CD4-positive, alpha-beta memory T cell (primary cell): ENCODE measurements at regions not wholly inside any gene's neighbourhood (a gene's known extent, or its start where the extent isn't known, plus 50 kb on each side); places are given as distances from the start of the nearest gene placed in this dataset.
"Not testable (repeated sequence)": the region's sequence is repeated elsewhere in the genome, so short reads cannot be mapped to it uniquely, and the experiment has no call there.

Experiments
- CTCF ChIA-PET: fragments of 350-600 bp; sonication (Branson Sonifier 250); formaldehyde crosslinking; loops from one replicate; lab custom pipeline; 2021; ENCODE audit warnings: inconsistent platforms; ENCODE audit not compliant: partially characterized antibody; lab: Charles Lee
- POLR2A ChIA-PET: fragments of 350-600 bp; sonication (Branson Sonifier 250); formaldehyde crosslinking; loops from one replicate; lab custom pipeline; 2021; ENCODE audit not compliant: partially characterized antibody; lab: Charles Lee
- DNase-seq, 5 donors: peaks; one replicate each; pipeline versions ENCODE4 v3.0.0 to v3.0.0-alpha.2; 2020 to 2022; ENCODE audit warnings: mixed read lengths in 1 of 5
- H3K27ac ChIP-seq: one replicate; pipeline ENCODE4 v1.7.0; 2013; ENCODE audit warnings: low read depth, low read length
- H3K27me3 ChIP-seq: 2 replicates; pipeline ENCODE4 v1.7.0; 2013; ENCODE audit warnings: mild to moderate bottlenecking, low read length, moderate library complexity; ENCODE audit not compliant: insufficient read depth
- H3K36me3 ChIP-seq: 2 replicates; pipeline ENCODE4 v1.7.0; 2013; ENCODE audit warnings: mild to moderate bottlenecking, low read length, moderate library complexity; ENCODE audit not compliant: insufficient read depth
- H3K4me1 ChIP-seq: 2 replicates; pipeline ENCODE4 v1.7.0; 2013; ENCODE audit warnings: mild to moderate bottlenecking, low read length, moderate library complexity; ENCODE audit not compliant: insufficient read depth
- H3K4me3 ChIP-seq, 2 donors: one replicate each; pipeline ENCODE4 v1.7.0; 2013; ENCODE audit warnings: low read length in 2 of 2, mild to moderate bottlenecking in 1 of 2
- H3K9me3 ChIP-seq, 2 donors: one replicate each; pipeline ENCODE4 v1.7.0; 2013; ENCODE audit warnings: low read length in 2 of 2, control low read depth in 1 of 2; ENCODE audit not compliant: control insufficient read depth in 1 of 2
- H3K27ac Mint-ChIP-seq, 7 donors: one replicate each; pipeline ENCODE4 v1.8.0; 2020 to 2021; ENCODE audit warnings: mixed read lengths in 7 of 7, mild to moderate bottlenecking in 6 of 7, inconsistent platforms in 3 of 7, moderate library complexity in 3 of 7
- H3K27me3 Mint-ChIP-seq, 2 donors: one replicate each; pipeline ENCODE4 v1.8.0; 2020 to 2021; ENCODE audit warnings: mixed read lengths in 2 of 2
- H3K36me3 Mint-ChIP-seq, 2 donors: one replicate each; pipeline ENCODE4 v1.8.0; 2020 to 2021; ENCODE audit warnings: mixed read lengths in 2 of 2, inconsistent platforms in 1 of 2, mild to moderate bottlenecking in 1 of 2
- H3K4me1 Mint-ChIP-seq, 4 donors: one replicate each; pipeline ENCODE4 v1.8.0; 2020 to 2021; ENCODE audit warnings: mixed read lengths in 4 of 4, mild to moderate bottlenecking in 1 of 4
- H3K4me3 Mint-ChIP-seq, 8 donors: one replicate each; pipeline ENCODE4 v1.8.0; 2020 to 2021; ENCODE audit warnings: mixed read lengths in 8 of 8, mild to moderate bottlenecking in 7 of 8, moderate library complexity in 6 of 8, inconsistent platforms in 3 of 8
- H3K9me3 Mint-ChIP-seq, 8 donors: one replicate each; pipeline ENCODE4 v1.8.0; 2020 to 2021; ENCODE audit warnings: mixed read lengths in 8 of 8, mild to moderate bottlenecking in 5 of 8, inconsistent platforms in 3 of 8, moderate library complexity in 1 of 8
- intact Hi-C: fragments of 100-400 bp; cut with micrococcal nuclease; formaldehyde crosslinking; loops from one replicate; pipeline ENCODE4 v1.15.1; 2023

- H3K36me3 Mint-ChIP-seq, H3K36me3 ChIP-seq, H3K27ac Mint-ChIP-seq, H3K27me3 ChIP-seq, H3K9me3 ChIP-seq, POLR2A ChIA-PET, H3K27ac ChIP-seq, intact Hi-C loops, H3K4me3 ChIP-seq, DNase-seq, CTCF ChIA-PET, H3K27me3 Mint-ChIP-seq, H3K4me1 Mint-ChIP-seq, H3K4me3 Mint-ChIP-seq, H3K4me1 ChIP-seq: not testable (repeated sequence)
- peaks cover 0 to 18% (median 15%) of the 10 kb centered on the region in 8 donors for H3K9me3 Mint-ChIP-seq
These were observed 1417.2 kb downstream of the FSTL5 start for GRCh38 chr4:160746585-160746984.

- no peak for DNase-seq
- CTCF ChIA-PET = no interaction called here
- Histone ChIP-seq H3K36me3 (no peaks in the 10 kb centered on the region), H3K27ac (no peak overlapping the region), H3K4me1 (no peaks in the 10 kb centered on the region), H3K27me3 (no peaks in the 10 kb centered on the region), H3K4me3 (no peak overlapping the region), H3K9me3 (no peaks in the 10 kb centered on the region)
- H3K27me3 Mint-ChIP-seq = no peaks in the 10 kb centered on the region
- POLR2A ChIA-PET = no interaction called here
- H3K9me3 Mint-ChIP-seq = peaks cover 0 to 6% (median 0%) of the 10 kb centered on the region in 8 donors
- H3K4me3 Mint-ChIP-seq = no peak overlapping the region
- intact Hi-C loops = no loop called here
- H3K4me1 Mint-ChIP-seq = no peaks in the 10 kb centered on the region
- no peak overlapping the region for H3K27ac Mint-ChIP-seq
- H3K36me3 Mint-ChIP-seq = no peaks in the 10 kb centered on the region
These were observed 1391.1 kb downstream of the FSTL5 start for GRCh38 chr4:160772668-160773067.

GRCh38 chr4:160795216-160795615 is 1368.6 kb downstream of the FSTL5 start:
- Histone ChIP-seq H3K4me3 (no peak overlapping the region), H3K36me3 (no peaks in the 10 kb centered on the region), H3K4me1 (no peaks in the 10 kb centered on the region), H3K27me3 (no peaks in the 10 kb centered on the region), H3K27ac (no peak overlapping the region), H3K9me3 (no peaks in the 10 kb centered on the region)
- no peak overlapping the region for H3K4me3 Mint-ChIP-seq
- H3K27me3 Mint-ChIP-seq = no peaks in the 10 kb centered on the region
- H3K27ac Mint-ChIP-seq = no peak overlapping the region
- peaks cover 8 to 33% (median 17%) of the 10 kb centered on the region in 8 donors for H3K9me3 Mint-ChIP-seq
- POLR2A ChIA-PET = no interaction called here
- H3K36me3 Mint-ChIP-seq = no peaks in the 10 kb centered on the region
- intact Hi-C loops = no loop called here
- DNase-seq = no peak
- CTCF ChIA-PET = no interaction called here
- H3K4me1 Mint-ChIP-seq = no peaks in the 10 kb centered on the region

GRCh38 chr4:160808174-160808573 is 1355.6 kb downstream of the FSTL5 start:
- intact Hi-C loops = no loop called here
- H3K4me3 Mint-ChIP-seq = no peak overlapping the region
- ChIA-PET CTCF (no interaction called here), POLR2A (no interaction called here)
- no peak overlapping the region for H3K27ac Mint-ChIP-seq
- Histone ChIP-seq H3K36me3 (no peaks in the 10 kb centered on the region), H3K4me3 (no peak overlapping the region), H3K27me3 (no peaks in the 10 kb centered on the region), H3K4me1 (no peaks in the 10 kb centered on the region), H3K27ac (no peak overlapping the region), H3K9me3 (no peaks in the 10 kb centered on the region)
- H3K9me3 Mint-ChIP-seq = peaks cover 3 to 16% (median 5%) of the 10 kb centered on the region in 8 donors
- no peaks in the 10 kb centered on the region for H3K36me3 Mint-ChIP-seq
- no peak for DNase-seq
- H3K4me1 Mint-ChIP-seq = no peaks in the 10 kb centered on the region
- no peaks in the 10 kb centered on the region for H3K27me3 Mint-ChIP-seq

DNA sequence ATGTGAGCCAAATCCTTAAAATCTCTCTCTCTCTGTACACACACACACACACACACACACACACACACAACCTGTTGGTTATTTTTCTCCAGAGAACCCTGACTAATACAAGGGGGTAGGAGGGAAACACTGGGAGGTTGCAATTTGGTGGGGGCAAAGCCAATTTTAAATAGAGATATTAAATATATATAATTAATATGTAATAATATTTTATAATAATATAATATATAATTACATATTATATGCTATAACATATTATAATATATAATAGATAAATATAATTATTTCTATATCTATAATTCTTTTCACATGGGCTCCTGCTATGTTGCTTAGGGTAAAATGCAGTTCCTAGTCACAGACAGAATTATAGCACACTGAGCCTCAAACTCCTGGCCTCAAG is 1354.2 kb downstream of the FSTL5 start:
- Histone ChIP-seq H3K9me3 (no peaks in the 10 kb centered on the region), H3K36me3 (no peaks in the 10 kb centered on the region), H3K27ac (no peak overlapping the region), H3K27me3 (no peaks in the 10 kb centered on the region), H3K4me3 (no peak overlapping the region), H3K4me1 (no peaks in the 10 kb centered on the region)
- H3K27me3 Mint-ChIP-seq = no peaks in the 10 kb centered on the region
- CTCF ChIA-PET = no interaction called here
- no peak overlapping the region for H3K27ac Mint-ChIP-seq
- DNase-seq = no peak
- H3K36me3 Mint-ChIP-seq = no peaks in the 10 kb centered on the region
- peaks cover 3 to 16% (median 5%) of the 10 kb centered on the region in 8 donors for H3K9me3 Mint-ChIP-seq
- no peaks in the 10 kb centered on the region for H3K4me1 Mint-ChIP-seq
- intact Hi-C loops = no loop called here
- H3K4me3 Mint-ChIP-seq = no peak overlapping the region
- POLR2A ChIA-PET = no interaction called here

GRCh38 chr4:160810424-160810823 is 1353.4 kb downstream of the FSTL5 start:
- Histone ChIP-seq H3K9me3 (peaks cover 0 to under 1% of the 10 kb centered on the region in 2 donors), H3K27ac (no peak overlapping the region), H3K4me1 (no peaks in the 10 kb centered on the region), H3K4me3 (no peak overlapping the region), H3K27me3 (no peaks in the 10 kb centered on the region), H3K36me3 (no peaks in the 10 kb centered on the region)
- ChIA-PET CTCF (no interaction called here), POLR2A (no interaction called here)
- DNase-seq = no peak
- intact Hi-C loops = no loop called here
- Mint-ChIP-seq H3K4me1 (no peaks in the 10 kb centered on the region), H3K4me3 (no peak overlapping the region), H3K27me3 (no peaks in the 10 kb centered on the region), H3K27ac (no peak overlapping the region), H3K36me3 (no peaks in the 10 kb centered on the region), H3K9me3 (peaks cover 3 to 16% (median 5%) of the 10 kb centered on the region in 8 donors)

GRCh38 chr4:160810941-160811340 is 1352.9 kb downstream of the FSTL5 start:
- no peaks in the 10 kb centered on the region for H3K27me3 Mint-ChIP-seq
- no peaks in the 10 kb centered on the region for H3K36me3 ChIP-seq
- no peak overlapping the region for H3K27ac ChIP-seq
- no peak overlapping the region for H3K27ac Mint-ChIP-seq
- H3K36me3 Mint-ChIP-seq = no peaks in the 10 kb centered on the region
- intact Hi-C loops = no loop called here
- no peak for DNase-seq
- no peaks in the 10 kb centered on the region for H3K4me1 Mint-ChIP-seq
- no peaks in the 10 kb centered on the region for H3K27me3 ChIP-seq
- H3K4me3 ChIP-seq = no peak overlapping the region
- ChIA-PET CTCF (no interaction called here), POLR2A (no interaction called here)
- H3K9me3 ChIP-seq = peaks cover 0 to 3% of the 10 kb centered on the region in 2 donors
- no peaks in the 10 kb centered on the region for H3K4me1 ChIP-seq
- H3K9me3 Mint-ChIP-seq = peaks cover 3 to 16% (median 5%) of the 10 kb centered on the region in 8 donors
- H3K4me3 Mint-ChIP-seq = no peak overlapping the region

DNA sequence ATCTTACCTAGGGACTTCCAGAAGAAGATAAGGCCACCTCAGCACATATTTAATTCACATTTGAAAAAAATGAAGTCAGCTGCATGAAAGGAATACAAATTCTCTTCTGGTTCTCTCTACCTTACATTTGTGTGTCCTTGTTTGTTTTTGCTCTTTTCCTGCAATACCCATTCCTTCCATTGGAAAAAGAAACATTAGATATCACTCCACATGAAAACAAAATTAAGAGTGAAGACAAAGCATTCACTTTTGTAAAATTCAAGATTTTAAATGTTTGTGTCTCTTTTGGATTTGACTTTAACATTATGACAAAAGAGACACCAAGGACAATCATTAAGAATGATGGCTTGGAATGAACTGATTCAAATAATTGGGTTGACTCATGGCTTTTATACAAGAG is 1351.8 kb downstream of the FSTL5 start:
- Histone ChIP-seq H3K9me3 (peaks cover 0 to 3% of the 10 kb centered on the region in 2 donors), H3K27me3 (no peaks in the 10 kb centered on the region), H3K36me3 (no peaks in the 10 kb centered on the region), H3K27ac (no peak overlapping the region), H3K4me1 (no peaks in the 10 kb centered on the region), H3K4me3 (no peak overlapping the region)
- H3K4me3 Mint-ChIP-seq = no peak overlapping the region
- H3K27ac Mint-ChIP-seq = no peak overlapping the region
- intact Hi-C loops = no loop called here
- ChIA-PET CTCF (interaction anchor here (0.7 kb wide), 1 partner anchor 1002 kb away, joined by 3 read pairs; no protein-coding TSS in a partner anchor), POLR2A (no interaction called here)
- no peaks in the 10 kb centered on the region for H3K36me3 Mint-ChIP-seq
- H3K27me3 Mint-ChIP-seq = no peaks in the 10 kb centered on the region
- H3K9me3 Mint-ChIP-seq = peaks cover 0 to 16% (median 4%) of the 10 kb centered on the region in 8 donors
- H3K4me1 Mint-ChIP-seq = no peaks in the 10 kb centered on the region
- no peak for DNase-seq
